MM.1S (cell line): ENCODE measurements at regions not wholly inside any gene's neighbourhood (a gene's known extent, or its start where the extent isn't known, plus 50 kb on each side); places are given as distances from the start of the nearest gene placed in this dataset.

Experiments used
- DNase-seq: peaks from one replicate; pipeline ENCODE4 v3.0.0-alpha.2; 2015
- H2AFZ ChIP-seq: fragments of 300-600 bp; sonication (generic); 2 replicates; pipeline ENCODE4 v1.6.0; 2016; ENCODE audit warnings: antibody characterized with exemption, low read length
- H3F3A ChIP-seq: fragments of 300-600 bp; sonication (generic); 2 replicates; pipeline ENCODE4 v1.6.1; 2016; ENCODE audit warnings: mild to moderate bottlenecking, antibody characterized with exemption, low read length, moderate library complexity, mixed read lengths; ENCODE audit not compliant: insufficient read depth
- H3K27ac ChIP-seq: fragments of 300-600 bp; sonication (generic); 2 replicates; pipeline ENCODE4 v1.5.1; 2016; ENCODE audit warnings: mild to moderate bottlenecking, low read length
- H3K27me3 ChIP-seq: fragments of 300-600 bp; sonication (generic); replicated peaks from 2 replicates; pipeline ENCODE4 v1.6.0; 2016; ENCODE audit warnings: low read length; ENCODE audit not compliant: insufficient read depth
- H3K36me3 ChIP-seq: fragments of 300-600 bp; sonication (generic); replicated peaks from 2 replicates; pipeline ENCODE4 v1.6.1; 2016; ENCODE audit warnings: mild to moderate bottlenecking, low read length, mixed read lengths; ENCODE audit not compliant: insufficient read depth
- H3K4me1 ChIP-seq: fragments of 300-600 bp; sonication (generic); 2 replicates; pipeline ENCODE4 v1.6.1; 2016; ENCODE audit warnings: low read length, mixed read lengths
- H3K4me2 ChIP-seq: fragments of 300-600 bp; sonication (generic); 2 replicates; pipeline ENCODE4 v1.6.0; 2016; ENCODE audit warnings: low read depth, low read length
- H3K4me3 ChIP-seq: fragments of 300-600 bp; sonication (generic); 2 replicates; pipeline ENCODE4 v1.5.1; 2016; ENCODE audit warnings: low read length, mixed read lengths
- H3K79me2 ChIP-seq: fragments of 300-600 bp; sonication (generic); 2 replicates; pipeline ENCODE4 v1.6.1; 2016; ENCODE audit warnings: mixed run types, low read length, mixed read lengths
- H3K9ac ChIP-seq: fragments of 300-600 bp; sonication (generic); 2 replicates; pipeline ENCODE4 v1.6.1; 2016; ENCODE audit warnings: low read length, mixed read lengths
- H3K9me2 ChIP-seq: fragments of 300-600 bp; sonication (generic); replicated peaks from 2 replicates; pipeline ENCODE4 v1.6.1; 2016; ENCODE audit warnings: mild to moderate bottlenecking, low read length, mixed read lengths; ENCODE audit not compliant: insufficient read depth
- H3K9me3 ChIP-seq: fragments of 300-600 bp; sonication (generic); replicated peaks from 2 replicates; pipeline ENCODE4 v1.6.1; 2016; ENCODE audit warnings: mild to moderate bottlenecking, low read length, mixed read lengths; ENCODE audit not compliant: insufficient read depth
- H4K20me1 ChIP-seq: fragments of 300-600 bp; sonication (generic); 2 replicates; pipeline ENCODE4 v1.6.1; 2016; ENCODE audit warnings: mild to moderate bottlenecking, low read length, moderate library complexity, mixed read lengths; ENCODE audit not compliant: insufficient read depth
- EZH2 ChIP-seq: fragments of 300-600 bp; sonication (generic); optimal IDR thresholded peaks from 2 replicates; pipeline ENCODE3; 2017; ENCODE audit warnings: low read depth, mild to moderate bottlenecking, antibody characterized with exemption, low read length, mixed read lengths
- EZH2phosphoT487 ChIP-seq: fragments of 300-600 bp; sonication (generic); IDR thresholded peaks from 2 replicates; pipeline ENCODE4 v1.6.1; 2018; ENCODE audit warnings: antibody characterized with exemption, low read length
- TF ChIP-seq, protein P1 (sequence below): fragments of 300-600 bp; sonication (generic); IDR thresholded peaks from 2 replicates; pipeline ENCODE4 v1.5.1; 2016; ENCODE audit warnings: antibody characterized with exemption, low read length, mixed read lengths

DNA sequence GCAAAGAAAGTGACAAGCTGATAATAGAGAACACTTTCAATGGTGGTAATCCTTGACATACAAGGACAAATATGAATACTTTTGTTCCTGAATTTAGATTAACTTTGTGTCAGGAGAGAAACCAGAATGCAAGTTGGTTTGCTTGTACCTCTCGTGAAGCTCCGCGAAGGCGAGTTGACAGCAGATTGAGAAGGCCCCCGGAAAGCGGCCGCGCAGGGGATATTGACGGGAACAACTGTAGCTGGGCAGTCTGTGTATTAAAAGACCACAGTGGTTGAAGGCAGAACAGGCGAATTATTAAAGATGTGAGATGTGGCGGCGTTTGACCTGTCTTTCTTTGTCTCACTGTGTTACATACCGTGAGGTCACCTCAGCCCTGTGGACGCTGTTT lies 175.8 kb upstream of the RALGAPA2 start:
- no peaks in the 10 kb centered on the region for H3K4me1 ChIP-seq
- no peak overlapping the region for H3K9ac ChIP-seq
- H3K4me2 ChIP-seq = no peak overlapping the region
- no peak for TF ChIP-seq EZH2phosphoT487
- TF ChIP-seq, protein P1, sequence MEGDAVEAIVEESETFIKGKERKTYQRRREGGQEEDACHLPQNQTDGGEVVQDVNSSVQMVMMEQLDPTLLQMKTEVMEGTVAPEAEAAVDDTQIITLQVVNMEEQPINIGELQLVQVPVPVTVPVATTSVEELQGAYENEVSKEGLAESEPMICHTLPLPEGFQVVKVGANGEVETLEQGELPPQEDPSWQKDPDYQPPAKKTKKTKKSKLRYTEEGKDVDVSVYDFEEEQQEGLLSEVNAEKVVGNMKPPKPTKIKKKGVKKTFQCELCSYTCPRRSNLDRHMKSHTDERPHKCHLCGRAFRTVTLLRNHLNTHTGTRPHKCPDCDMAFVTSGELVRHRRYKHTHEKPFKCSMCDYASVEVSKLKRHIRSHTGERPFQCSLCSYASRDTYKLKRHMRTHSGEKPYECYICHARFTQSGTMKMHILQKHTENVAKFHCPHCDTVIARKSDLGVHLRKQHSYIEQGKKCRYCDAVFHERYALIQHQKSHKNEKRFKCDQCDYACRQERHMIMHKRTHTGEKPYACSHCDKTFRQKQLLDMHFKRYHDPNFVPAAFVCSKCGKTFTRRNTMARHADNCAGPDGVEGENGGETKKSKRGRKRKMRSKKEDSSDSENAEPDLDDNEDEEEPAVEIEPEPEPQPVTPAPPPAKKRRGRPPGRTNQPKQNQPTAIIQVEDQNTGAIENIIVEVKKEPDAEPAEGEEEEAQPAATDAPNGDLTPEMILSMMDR = no peak
- TF ChIP-seq EZH2 = no peak
- no peak overlapping the region for H3K27ac ChIP-seq
- DNase-seq = no peak
- no peaks in the 10 kb centered on the region for H3F3A ChIP-seq
- H3K4me3 ChIP-seq = no peak overlapping the region
- no peaks in the 10 kb centered on the region for H4K20me1 ChIP-seq
- H2AFZ ChIP-seq = no peak overlapping the region
- no peaks in the 10 kb centered on the region for H3K9me2 ChIP-seq
- no peaks in the 10 kb centered on the region for H3K36me3 ChIP-seq
- no peaks in the 10 kb centered on the region for H3K27me3 ChIP-seq
- no peaks in the 10 kb centered on the region for H3K79me2 ChIP-seq
- no peaks in the 10 kb centered on the region for H3K9me3 ChIP-seq

DNA sequence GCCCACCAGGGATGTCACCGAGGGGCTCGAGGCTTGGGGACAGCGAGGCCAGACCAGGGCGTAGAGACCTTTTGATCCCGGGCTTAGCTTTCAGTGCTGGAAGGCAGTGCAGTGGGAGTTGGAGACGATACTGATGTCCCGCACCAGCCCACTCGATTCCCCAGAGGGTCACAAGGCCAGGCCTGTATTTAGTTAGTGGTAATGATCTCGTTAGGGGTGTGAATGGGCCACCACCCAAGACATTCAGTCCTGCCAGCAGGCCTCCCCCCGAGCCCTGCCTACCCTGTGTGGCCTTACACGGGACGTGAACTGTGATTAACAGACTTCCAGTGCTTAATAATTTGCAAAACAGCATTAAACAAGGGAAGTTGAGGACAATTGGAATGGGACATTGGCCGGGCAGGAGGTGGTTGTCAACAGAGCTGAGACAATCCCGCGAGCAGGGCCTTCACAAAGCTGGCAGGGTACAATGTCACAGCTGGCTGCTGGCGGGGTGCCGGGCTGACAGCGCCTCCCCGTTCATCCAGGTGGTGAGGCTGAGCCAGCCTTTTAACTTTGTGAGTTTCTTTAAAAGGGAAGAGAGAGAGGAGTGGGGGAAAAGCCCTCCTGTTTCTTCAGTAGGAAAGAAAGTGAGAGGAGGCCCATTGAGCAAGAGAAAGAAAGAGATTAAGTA lies 175.3 kb upstream of the RALGAPA2 start:
- Histone ChIP-seq H3F3A (no peaks in the 10 kb centered on the region), H3K4me3 (no peak overlapping the region), H3K79me2 (no peaks in the 10 kb centered on the region), H2AFZ (no peak overlapping the region), H3K9me3 (no peaks in the 10 kb centered on the region), H3K4me2 (no peak overlapping the region), H3K27ac (no peak overlapping the region), H3K4me1 (no peaks in the 10 kb centered on the region), H3K27me3 (no peaks in the 10 kb centered on the region), H3K36me3 (no peaks in the 10 kb centered on the region), H4K20me1 (no peaks in the 10 kb centered on the region), H3K9ac (no peak overlapping the region), H3K9me2 (no peaks in the 10 kb centered on the region)
- no peak for DNase-seq
- TF ChIP-seq, protein P1 = no peak
- no peak for TF ChIP-seq EZH2phosphoT487
- TF ChIP-seq EZH2 = no peak

DNA sequence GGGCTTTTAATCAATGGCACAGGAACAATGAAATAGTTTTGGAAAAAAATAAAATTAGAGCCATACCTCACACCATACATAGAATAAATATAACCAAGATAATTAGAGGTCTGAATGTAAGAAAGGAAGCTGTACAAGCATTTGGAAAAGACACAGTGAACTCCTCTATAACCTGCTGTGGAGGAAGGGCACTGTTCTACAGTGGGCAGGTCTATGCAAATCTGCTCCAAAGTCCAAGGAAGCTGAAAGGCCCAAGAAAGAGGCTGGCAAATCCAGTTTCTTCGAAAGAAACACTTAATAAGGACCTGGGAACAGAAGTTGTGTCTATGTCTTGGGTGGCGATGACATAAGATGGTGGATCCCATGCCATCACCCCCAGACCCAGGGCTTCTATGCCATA lies 169.4 kb upstream of the RALGAPA2 start:
- no peaks in the 10 kb centered on the region for H3F3A ChIP-seq
- no peaks in the 10 kb centered on the region for H3K27me3 ChIP-seq
- H3K79me2 ChIP-seq = no peaks in the 10 kb centered on the region
- H4K20me1 ChIP-seq = no peaks in the 10 kb centered on the region
- H3K9me3 ChIP-seq = no peaks in the 10 kb centered on the region
- TF ChIP-seq, protein P1 = no peak
- no peak for TF ChIP-seq EZH2
- TF ChIP-seq EZH2phosphoT487 = no peak
- H3K9ac ChIP-seq = no peak overlapping the region
- H2AFZ ChIP-seq = no peak overlapping the region
- H3K4me3 ChIP-seq = no peak overlapping the region
- H3K36me3 ChIP-seq = no peaks in the 10 kb centered on the region
- no peak overlapping the region for H3K4me2 ChIP-seq
- H3K4me1 ChIP-seq = no peaks in the 10 kb centered on the region
- no peak for DNase-seq
- no peaks in the 10 kb centered on the region for H3K9me2 ChIP-seq
- H3K27ac ChIP-seq = no peak overlapping the region
